Keratinocyte (primary cell): ENCODE measurements at regions not wholly inside any gene's neighbourhood (a gene's known extent, or its start where the extent isn't known, plus 50 kb on each side); places are given as distances from the start of the nearest gene placed in this dataset.

Experiments used
- CTCF ChIP-seq, 3 experiments: IDR thresholded peaks in 1 of 3; conservative IDR thresholded peaks in 1 of 3; optimal IDR thresholded peaks in 1 of 3; 2 replicates in 2 of 3; 3 replicates in 1 of 3; pipeline versions ENCODE3 to v1.5.1; 2011; ENCODE audit warnings: low read length in 3 of 3, mild to moderate bottlenecking in 3 of 3, moderate library complexity in 2 of 3, control low read depth in 1 of 3, inconsistent platforms in 1 of 3; ENCODE audit not compliant: insufficient read depth in 2 of 3; ENCODE audit errors: extremely low read depth in 1 of 3
- EZH2 ChIP-seq: IDR thresholded peaks from one replicate; pipeline ENCODE4 v1.6.1; 2012; ENCODE audit warnings: inconsistent platforms, mild to moderate bottlenecking, low read length, moderate library complexity

- TF ChIP-seq CTCF (optimal IDR thresholded peaks at IDR 0.05 in 1 of 3, IDR thresholded peaks at IDR 0.05 in 1 of 3, conservative IDR thresholded peaks at IDR 0.05 in 1 of 3; ENCODE audit: extremely low read depth in 1 of 3, insufficient read depth in 2 of 3, low read length in 3 of 3) (no peak), EZH2 (no peak)
Observed at GRCh38 chr16:59236804-59237458, 502.8 kb upstream of the GOT2 start.
